Activated B cell treated with CpG ODN at 0.5 μM for 24 hours (primary cell): ENCODE measurements at regions not wholly inside any gene's neighbourhood (a gene's known extent, or its start where the extent isn't known, plus 50 kb on each side); places are given as distances from the start of the nearest gene placed in this dataset.

Experiments
- ATAC-seq: fragments of 200-7000 bp; cut with Tn5 transposase; one replicate; pipeline ENCODE4 v1.10.0; 2021; ENCODE audit warnings: low read depth, mild to moderate bottlenecking, moderate library complexity
- CTCF ChIA-PET: fragments of 350-600 bp; sonication (Branson Sonifier 250); formaldehyde crosslinking; loops from one replicate; lab custom pipeline; 2021; ENCODE audit warnings: antibody characterized with exemption; lab: Charles Lee
- POLR2A ChIA-PET: fragments of 350-600 bp; sonication (Branson Sonifier 250); formaldehyde crosslinking; loops from one replicate; lab custom pipeline; 2021; ENCODE audit warnings: antibody characterized with exemption; lab: Charles Lee
- DNase-seq: peaks from one replicate; pipeline ENCODE4 v3.0.0; 2022
- H3K27ac Mint-ChIP-seq: one replicate; pipeline ENCODE4 v1.8.0; 2020; ENCODE audit warnings: mixed read lengths
- H3K27me3 Mint-ChIP-seq: one replicate; pipeline ENCODE4 v1.8.0; 2021; ENCODE audit warnings: mixed read lengths
- H3K36me3 Mint-ChIP-seq: one replicate; pipeline ENCODE4 v1.8.0; 2021; ENCODE audit warnings: low read depth, mixed read lengths
- H3K4me1 Mint-ChIP-seq: one replicate; pipeline ENCODE4 v1.8.0; 2021; ENCODE audit warnings: mixed read lengths
- H3K4me3 Mint-ChIP-seq: one replicate; pipeline ENCODE4 v1.8.0; 2020; ENCODE audit warnings: mild to moderate bottlenecking, mixed read lengths
- H3K9me3 Mint-ChIP-seq: one replicate; pipeline ENCODE4 v1.8.0; 2020; ENCODE audit warnings: mixed read lengths
- CTCF ChIP-seq: fragments of 200-600 bp; IDR thresholded peaks from one replicate; pipeline ENCODE4 v1.8.0; 2022; ENCODE audit warnings: antibody characterized with exemption, mild to moderate bottlenecking
- intact Hi-C: fragments of 100-400 bp; cut with micrococcal nuclease; formaldehyde crosslinking; loops from one replicate; pipeline ENCODE4 v1.15.1; 2024

GRCh38 chr5:60018091-60018490 is 124.6 kb upstream of the PDE4D start:
- CTCF ChIA-PET: no interaction called here
- no peaks in the 10 kb centered on the region for H3K27me3 Mint-ChIP-seq
- H3K4me1 Mint-ChIP-seq: no peaks in the 10 kb centered on the region
- ATAC-seq (no peak), DNase-seq (no peak)
- no peaks in the 10 kb centered on the region for H3K36me3 Mint-ChIP-seq
- no peak overlapping the region for H3K4me3 Mint-ChIP-seq
- H3K27ac Mint-ChIP-seq: no peak overlapping the region
- H3K9me3 Mint-ChIP-seq: peaks cover 6% of the 10 kb centered on the region
- POLR2A ChIA-PET: no interaction called here
- TF ChIP-seq CTCF: no peak
- intact Hi-C loops: no loop called here

- H3K9me3 Mint-ChIP-seq: peaks cover 6% of the 10 kb centered on the region
- POLR2A ChIA-PET: no interaction called here
- no peak for TF ChIP-seq CTCF
- no peak overlapping the region for H3K4me3 Mint-ChIP-seq
- DNase-seq: no peak
- H3K36me3 Mint-ChIP-seq: no peaks in the 10 kb centered on the region
- no peak overlapping the region for H3K27ac Mint-ChIP-seq
- CTCF ChIA-PET: no interaction called here
- no peaks in the 10 kb centered on the region for H3K4me1 Mint-ChIP-seq
- intact Hi-C loops: no loop called here
- ATAC-seq: no peak
- H3K27me3 Mint-ChIP-seq: no peaks in the 10 kb centered on the region
These were observed 120.8 kb upstream of the PDE4D start for GRCh38 chr5:60014331-60014730.

GRCh38 chr5:60010853-60011252 is 117.3 kb upstream of the PDE4D start:
- no peaks in the 10 kb centered on the region for H3K36me3 Mint-ChIP-seq
- intact Hi-C loops: no loop called here
- ChIA-PET POLR2A (no interaction called here), CTCF (no interaction called here)
- H3K9me3 Mint-ChIP-seq: no peaks in the 10 kb centered on the region
- no peaks in the 10 kb centered on the region for H3K4me1 Mint-ChIP-seq
- H3K4me3 Mint-ChIP-seq: no peak overlapping the region
- no peak for ATAC-seq
- no peaks in the 10 kb centered on the region for H3K27me3 Mint-ChIP-seq
- no peak for TF ChIP-seq CTCF
- no peak overlapping the region for H3K27ac Mint-ChIP-seq
- DNase-seq: no peak

GRCh38 chr5:60010328-60010727 is 116.8 kb upstream of the PDE4D start:
- Mint-ChIP-seq H3K4me1 (no peaks in the 10 kb centered on the region), H3K4me3 (no peak overlapping the region), H3K36me3 (no peaks in the 10 kb centered on the region), H3K27me3 (no peaks in the 10 kb centered on the region), H3K27ac (no peak overlapping the region), H3K9me3 (no peaks in the 10 kb centered on the region)
- intact Hi-C loops: no loop called here
- no peak for TF ChIP-seq CTCF
- CTCF ChIA-PET: no interaction called here
- POLR2A ChIA-PET: no interaction called here
- ATAC-seq: no peak
- DNase-seq: no peak

- no peak overlapping the region for H3K4me3 Mint-ChIP-seq
- no peaks in the 10 kb centered on the region for H3K36me3 Mint-ChIP-seq
- H3K27ac Mint-ChIP-seq: no peak overlapping the region
- ChIA-PET POLR2A (no interaction called here), CTCF (no interaction called here)
- no peaks in the 10 kb centered on the region for H3K4me1 Mint-ChIP-seq
- H3K9me3 Mint-ChIP-seq: peaks cover 4% of the 10 kb centered on the region
- TF ChIP-seq CTCF: no peak
- no peaks in the 10 kb centered on the region for H3K27me3 Mint-ChIP-seq
- no peak for ATAC-seq
- no peak for DNase-seq
- intact Hi-C loops: no loop called here
These were observed 114.2 kb upstream of the PDE4D start for GRCh38 chr5:60007729-60008128.
